Right cardiac atrium (tissue), 5 donors: ENCODE measurements at regions not wholly inside any gene's neighbourhood (a gene's known extent, or its start where the extent isn't known, plus 50 kb on each side); places are given as distances from the start of the nearest gene placed in this dataset.
A peak's percentile ranks its signal among the peaks of the same experiment; 100 is the strongest.

Source experiments
- ATAC-seq, 2 donors: fragments of 200-7000 bp; cut with Tn5 transposase; one replicate each; pipeline versions ENCODE4 v1.8.0 to v1.9.1; 2020; ENCODE audit warnings: moderate library complexity in 2 of 2, mild to moderate bottlenecking in 1 of 2
- DNase-seq, 3 donors: peaks; one replicate each; pipeline ENCODE4 v3.0.0-alpha.2; 2020
- H3K27ac ChIP-seq: one replicate; pipeline ENCODE4 v1.5.1; 2013; ENCODE audit warnings: mild to moderate bottlenecking, low read length, control low read depth, moderate library complexity
- H3K27me3 ChIP-seq: one replicate; pipeline ENCODE4 v1.6.1; 2013; ENCODE audit not compliant: control insufficient read depth, insufficient read depth
- H3K4me1 ChIP-seq: one replicate; pipeline ENCODE4 v1.6.1; 2013; ENCODE audit warnings: low read length; ENCODE audit not compliant: control insufficient read depth, insufficient read depth
- H3K4me3 ChIP-seq: one replicate; pipeline ENCODE4 v1.5.1; 2013; ENCODE audit warnings: low read length, control low read depth
- H3K9me3 ChIP-seq: one replicate; pipeline ENCODE4 v1.6.1; 2013; ENCODE audit warnings: low read length; ENCODE audit not compliant: control insufficient read depth
- WGBS: extraction: QIAGEN DNeasy Blood & Tissue Kit; methylation state at CpG from one replicate; pipeline ENCODE4 v1.1.7; 2013; 5-methylcytosine and 5-hydroxymethylcytosine counted together
- intact Hi-C, 4 donors: fragments of 100-400 bp; cut with DNase I; formaldehyde crosslinking; loops; one replicate each; pipeline versions ENCODE4 v1.11.0 to v1.14.0; 2022 to 2023
- donor health status: healthy with polysubstance abuse.
- donor health status: DM: no; HTN: yes; CAD: no.
- donor health status: DM: no; HTN: no; CAD: no.
- donor health status: DM: no; HTN: yes; CAD: no; lungs with severe emphysema.
- donor health status: DM: yes; HTN: yes; CAD: no.

GRCh38 chr12:105982022-105982421 lies 156.7 kb downstream of the NUAK1 start:
- H3K4me1 ChIP-seq, result no peaks in the 10 kb centered on the region
- peak overlapping the region; percentile 48 for H3K27ac ChIP-seq
- 46% methylated on average over 6 of the region's 6 CpGs for WGBS
- peak; percentile 87 to 90 for ATAC-seq
- H3K9me3 ChIP-seq, result no peaks in the 10 kb centered on the region
- peak; percentile 37 to 65 (median 60) for DNase-seq
- intact Hi-C loops, result loop anchor here in 1 of 4 donors (10.0 kb wide), 1 partner anchor 153 kb away; the partner anchor contains the start of gene NUAK1
- no peaks in the 10 kb centered on the region for H3K27me3 ChIP-seq
- no peak overlapping the region for H3K4me3 ChIP-seq

GRCh38 chr12:105983622-105984320 lies 155.0 kb downstream of the NUAK1 start:
- no peak for DNase-seq
- Histone ChIP-seq H3K9me3 (no peaks in the 10 kb centered on the region), H3K27ac (no peak overlapping the region), H3K27me3 (no peaks in the 10 kb centered on the region), H3K4me3 (no peak overlapping the region), H3K4me1 (no peaks in the 10 kb centered on the region)
- 77% methylated on average over 7 of the region's 7 CpGs for WGBS
- no peak for ATAC-seq
- intact Hi-C loops, result loop anchor here in 1 of 4 donors (10.0 kb wide), 1 partner anchor 151 kb away; the partner anchor contains the start of gene NUAK1

GRCh38 chr12:105985383-105985782 lies 153.4 kb downstream of the NUAK1 start:
- H3K4me1 ChIP-seq, result no peaks in the 10 kb centered on the region
- 67% methylated on average over 2 of the region's 2 CpGs for WGBS
- intact Hi-C loops, result loop anchor here in 1 of 4 donors (10.0 kb wide), 1 partner anchor 149 kb away; the partner anchor contains the start of gene NUAK1
- no peaks in the 10 kb centered on the region for H3K27me3 ChIP-seq
- H3K9me3 ChIP-seq, result no peaks in the 10 kb centered on the region
- H3K27ac ChIP-seq, result no peak overlapping the region
- DNase-seq (no peak), ATAC-seq (no peak)
- H3K4me3 ChIP-seq, result no peak overlapping the region

GRCh38 chr12:105986779-105987684 lies 151.7 kb downstream of the NUAK1 start:
- no peaks in the 10 kb centered on the region for H3K27me3 ChIP-seq
- DNase-seq, result no peak
- no peak for ATAC-seq
- H3K27ac ChIP-seq, result no peak overlapping the region
- WGBS, result 63% methylated on average over 4 of the region's 4 CpGs
- no peak overlapping the region for H3K4me3 ChIP-seq
- intact Hi-C loops, result loop anchor here in 1 of 4 donors (10.0 kb wide), 1 partner anchor 148 kb away; the partner anchor contains the start of gene NUAK1
- no peaks in the 10 kb centered on the region for H3K9me3 ChIP-seq
- H3K4me1 ChIP-seq, result no peaks in the 10 kb centered on the region

- no peak for DNase-seq
- intact Hi-C loops, result loop anchor here in 1 of 4 donors (10.0 kb wide), 1 partner anchor 147 kb away; the partner anchor contains the start of gene NUAK1
Observed at GRCh38 chr12:105987685-105988035, 151.1 kb downstream of the NUAK1 start.

GRCh38 chr12:105992849-105993740 lies 145.7 kb downstream of the NUAK1 start:
- intact Hi-C loops, result no loop called here
- peak; percentile 29 to 55 for ATAC-seq
- 65% methylated on average over 14 of the region's 14 CpGs for WGBS

More at GRCh38 chr12:105987685-105988035, 151.1 kb downstream of the NUAK1 start:
- ATAC-seq, result no peak
- no peaks in the 10 kb centered on the region for H3K27me3 ChIP-seq
- H3K4me3 ChIP-seq, result no peak overlapping the region
- WGBS, result 90% methylated on average over 3 of the region's 3 CpGs
- H3K27ac ChIP-seq, result no peak overlapping the region
- no peaks in the 10 kb centered on the region for H3K4me1 ChIP-seq
- H3K9me3 ChIP-seq, result no peaks in the 10 kb centered on the region

GRCh38 chr12:105993766-105994555 lies 144.8 kb downstream of the NUAK1 start:
- DNase-seq (peak in 1 of 3 donors; percentile 56), ATAC-seq (peak in 1 of 2 donors; percentile 14)
- H3K9me3 ChIP-seq, result no peaks in the 10 kb centered on the region
- H3K4me3 ChIP-seq, result no peak overlapping the region
- no peaks in the 10 kb centered on the region for H3K27me3 ChIP-seq
- intact Hi-C loops, result no loop called here
- 73% methylated on average over 22 of the region's 22 CpGs for WGBS
- no peak overlapping the region for H3K27ac ChIP-seq
- no peaks in the 10 kb centered on the region for H3K4me1 ChIP-seq

More at GRCh38 chr12:105992849-105993740, 145.7 kb downstream of the NUAK1 start:
- no peaks in the 10 kb centered on the region for H3K27me3 ChIP-seq
- peak in 1 of 3 donors; percentile 27 for DNase-seq
- no peak overlapping the region for H3K27ac ChIP-seq
- no peaks in the 10 kb centered on the region for H3K4me1 ChIP-seq
- no peak overlapping the region for H3K4me3 ChIP-seq
- no peaks in the 10 kb centered on the region for H3K9me3 ChIP-seq

- intact Hi-C loops, result no loop called here
- no peak overlapping the region for H3K27ac ChIP-seq
- H3K4me3 ChIP-seq, result no peak overlapping the region
- no peak for DNase-seq
- H3K4me1 ChIP-seq, result no peaks in the 10 kb centered on the region
- ATAC-seq, result no peak
- WGBS, result 99% methylated on average over 4 of the region's 4 CpGs
- no peaks in the 10 kb centered on the region for H3K27me3 ChIP-seq
- H3K9me3 ChIP-seq, result no peaks in the 10 kb centered on the region
Observed at GRCh38 chr12:105995961-105996431, 142.8 kb downstream of the NUAK1 start.

GRCh38 chr12:105998561-105998960 lies 140.2 kb downstream of the NUAK1 start:
- H3K27me3 ChIP-seq, result no peaks in the 10 kb centered on the region
- no peak for ATAC-seq
- H3K9me3 ChIP-seq, result no peaks in the 10 kb centered on the region
- 92% methylated on average over 1 of the region's 1 CpG for WGBS
- H3K4me1 ChIP-seq, result no peaks in the 10 kb centered on the region
- H3K27ac ChIP-seq, result no peak overlapping the region
- DNase-seq, result no peak
- intact Hi-C loops, result no loop called here
- no peak overlapping the region for H3K4me3 ChIP-seq
